GM12878 (cell line): ENCODE measurements at regions not wholly inside any gene's neighbourhood (a gene's known extent, or its start where the extent isn't known, plus 50 kb on each side); places are given as distances from the start of the nearest gene placed in this dataset.

Source experiments
- ATAC-seq: fragments of 200-7000 bp; cut with Tn5 transposase; 3 replicates; pipeline ENCODE4 v1.9.1; 2020; ENCODE audit warnings: mild to moderate bottlenecking, moderate library complexity
- BruUV-seq: library from RNA; stranded (reverse); fragments of 400-500 nt; replicated peaks from 2 replicates; lab custom pipeline; 2021; lab: Mats Ljungman, UMichigan
- CTCF ChIA-PET: fragments of 300-600 bp; sonication (Branson Sonifier 250); formaldehyde crosslinking; extraction: SDS; loops from one replicate; lab custom pipeline; 2021; ENCODE audit warnings: inconsistent platforms; lab: Yijun Ruan, JAX
- POLR2A ChIA-PET: fragments of 350-600 bp; formaldehyde crosslinking; extraction: SDS; loops from one replicate; lab custom pipeline; 2021; ENCODE audit warnings: inconsistent platforms; lab: Charles Lee
- RAD21 ChIA-PET: fragments of 300-600 bp; sonication (Branson Sonifier 250); formaldehyde crosslinking; loops from one replicate; lab custom pipeline; 2023; ENCODE audit warnings: antibody characterized with exemption; ENCODE audit not compliant: unreplicated experiment; lab: Charles Lee
- SMC1A ChIA-PET: fragments of 300-600 bp; sonication (Branson Sonifier 250); formaldehyde crosslinking; loops from one replicate; lab custom pipeline; 2023; ENCODE audit not compliant: unreplicated experiment, uncharacterized antibody; lab: Charles Lee
- DNase-seq: peaks from one replicate; pipeline ENCODE4 v3.0.0-alpha.2; 2011; ENCODE audit warnings: low read depth, low spot score
- FAIRE-seq: peaks from 3 replicates; lab custom pipeline; 2011; peaks lifted over from hg19 to GRCh38; lab: Jason Lieb, UNC
- H2AFZ ChIP-seq: 2 replicates; pipeline ENCODE4 v1.6.0; 2011; ENCODE audit warnings: low read depth, low read length, control low read depth; ENCODE audit not compliant: control insufficient read depth
- H3K27ac ChIP-seq: 2 replicates; pipeline ENCODE4 v1.5.1; 2011; ENCODE audit warnings: control low read depth; ENCODE audit not compliant: control insufficient read depth, insufficient read depth
- H3K27me3 ChIP-seq, 2 experiments: replicated peaks in 1 of 2; 2 replicates each; pipeline versions ENCODE4 v1.6.0 to v1.6.1; 2011; ENCODE audit warnings: low read length in 1 of 2; ENCODE audit not compliant: control insufficient read depth in 2 of 2, insufficient read depth in 2 of 2
- H3K36me3 ChIP-seq, 2 experiments: 2 replicates each; pipeline ENCODE4 v1.5.1; 2011; ENCODE audit warnings: low read length in 1 of 2; ENCODE audit not compliant: control insufficient read depth in 2 of 2, insufficient read depth in 2 of 2
- H3K4me1 ChIP-seq: 2 replicates; pipeline ENCODE4 v1.6.1; 2011; ENCODE audit warnings: mild to moderate bottlenecking, low read length, moderate library complexity, mixed read lengths; ENCODE audit not compliant: control insufficient read depth, insufficient read depth
- H3K4me2 ChIP-seq: 2 replicates; pipeline ENCODE4 v1.6.0; 2011; ENCODE audit warnings: control low read depth; ENCODE audit not compliant: control insufficient read depth, insufficient read depth
- H3K4me3 ChIP-seq: fragments of 200-600 bp; sonication (generic); 2 replicates; pipeline ENCODE4 v1.5.1; 2016
- H3K79me2 ChIP-seq: 2 replicates; pipeline ENCODE4 v1.6.0; 2011; ENCODE audit warnings: low read length; ENCODE audit not compliant: control insufficient read depth, insufficient read depth
- H3K9ac ChIP-seq: 2 replicates; pipeline ENCODE4 v1.8.0; 2011; ENCODE audit warnings: low read length, control low read depth, mixed read lengths; ENCODE audit not compliant: control insufficient read depth, insufficient read depth
- H3K9me3 ChIP-seq: replicated peaks from 3 replicates; pipeline ENCODE4 v1.5.1; 2011; ENCODE audit warnings: mild to moderate bottlenecking, low read length; ENCODE audit not compliant: control insufficient read depth, insufficient read depth
- H4K20me1 ChIP-seq: 2 replicates; pipeline ENCODE4 v1.6.0; 2011; ENCODE audit not compliant: control insufficient read depth, insufficient read depth
- BRCA1 ChIP-seq: IDR thresholded peaks from 2 replicates; pipeline ENCODE4 v1.6.1; 2011; ENCODE audit warnings: low read depth, low read length, improper control_type of control experiment
- ELK1 ChIP-seq: IDR thresholded peaks from 2 replicates; pipeline ENCODE4 v1.6.1; 2012; ENCODE audit warnings: low read depth, low read length, improper control_type of control experiment
- ETV6 ChIP-seq, 2 experiments: fragments of 450-650 bp in 1 of 2; IDR thresholded peaks in 1 of 2; conservative IDR thresholded peaks in 1 of 2; 2 replicates each; pipeline ENCODE4 v1.6.1; 2014; ENCODE audit warnings: antibody characterized with exemption in 1 of 2, borderline replicate concordance in 1 of 2, low read depth in 1 of 2, mild to moderate bottlenecking in 1 of 2, moderate library complexity in 1 of 2
- EZH2 ChIP-seq: IDR thresholded peaks from 2 replicates; pipeline ENCODE4 v1.6.1; 2012; ENCODE audit warnings: low read depth, mild to moderate bottlenecking, control low read depth, inconsistent platforms, low read length, borderline replicate concordance; ENCODE audit not compliant: control insufficient read depth
- NFXL1 ChIP-seq: fragments of 450-650 bp; IDR thresholded peaks from 2 replicates; pipeline ENCODE4 v1.6.1; 2017; ENCODE audit warnings: antibody characterized with exemption, mild to moderate bottlenecking, borderline replicate concordance
- POLR2AphosphoS2 ChIP-seq: IDR thresholded peaks from 2 replicates; pipeline ENCODE4 v1.6.1; 2011; ENCODE audit warnings: low read depth, mild to moderate bottlenecking, low read length, improper control_type of control experiment, moderate library complexity
- PRDM15 ChIP-seq: fragments of 450-650 bp; formaldehyde crosslinking; IDR thresholded peaks from 2 replicates; pipeline ENCODE4 v1.4.0; 2020; ENCODE audit warnings: mild to moderate bottlenecking, moderate library complexity
- RUNX3 ChIP-seq: IDR thresholded peaks from 2 replicates; pipeline ENCODE4 v1.6.1; 2012; ENCODE audit warnings: low read length, inconsistent platforms
- SMAD1 ChIP-seq: fragments of 450-650 bp; IDR thresholded peaks from 2 replicates; pipeline ENCODE4 v1.6.1; 2018; ENCODE audit warnings: mild to moderate bottlenecking, low read depth; ENCODE audit not compliant: partially characterized antibody
- SREBF2 ChIP-seq: IDR thresholded peaks from 2 replicates; pipeline ENCODE4 v1.6.1; 2012; ENCODE audit warnings: mild to moderate bottlenecking, low read length
- ZBED1 ChIP-seq: IDR thresholded peaks from 2 replicates; pipeline ENCODE4 v1.6.1; 2016; ENCODE audit warnings: borderline replicate concordance
- WGBS: methylation state at CpG from one replicate; pipeline ENCODE4 v1.1.6; 2016; ENCODE audit warnings: low lambda C conversion rate; ENCODE audit not compliant: insufficient replicate concordance, insufficient coverage; ENCODE audit errors: missing lambda C conversion rate; 5-methylcytosine and 5-hydroxymethylcytosine counted together
- in situ Hi-C: fragments of 300-500 bp; cut with MboI; formaldehyde crosslinking; loops from 9 replicates; pipeline ENCODE4 v1.14.3; 2018; ENCODE audit warnings: mixed read lengths
- intact Hi-C: fragments of 100-400 bp; cut with micrococcal nuclease; formaldehyde crosslinking; loops from one replicate; pipeline ENCODE4 v1.14.2; 2022; ENCODE audit not compliant: unreplicated experiment

- no peaks in the 10 kb centered on the region for H4K20me1 ChIP-seq
- H3K4me3 ChIP-seq = no peak overlapping the region
- ATAC-seq (no peak), FAIRE-seq (no peak), DNase-seq (no peak)
- in situ Hi-C loops = no loop called here
- no peak for TF ChIP-seq NFXL1
- no peak for TF ChIP-seq RUNX3
- TF ChIP-seq PRDM15 (CRISPR knock-in tag) = no peak
- TF ChIP-seq ELK1 = no peak
- TF ChIP-seq ZBED1 = no peak
- TF ChIP-seq SREBF2 = no peak
- TF ChIP-seq SMAD1 = no peak
- no peak for TF ChIP-seq POLR2AphosphoS2
- TF ChIP-seq ETV6 (conservative IDR thresholded peaks at IDR 0.05 in 1 of 2, IDR thresholded peaks at IDR 0.05 in 1 of 2; ENCODE audit: borderline replicate concordance in 1 of 2, low read depth in 1 of 2) = no peak
- no peak for TF ChIP-seq EZH2
- TF ChIP-seq BRCA1 = no peak
- no peaks in the 10 kb centered on the region for H3K9me3 ChIP-seq
- H3K36me3 ChIP-seq = no peaks in the 10 kb centered on the region
- 49% methylated on average over 8 of the region's 8 CpGs for WGBS
- H2AFZ ChIP-seq = no peak overlapping the region
- H3K9ac ChIP-seq = no peak overlapping the region
- no peak overlapping the region for H3K27ac ChIP-seq
- H3K79me2 ChIP-seq = no peaks in the 10 kb centered on the region
- BruUV-seq = no TSS peak
- CTCF ChIA-PET = no interaction called here
- intact Hi-C loops = no loop called here
- no peaks in the 10 kb centered on the region for H3K27me3 ChIP-seq
- no peaks in the 10 kb centered on the region for H3K4me1 ChIP-seq
- H3K4me2 ChIP-seq = no peak overlapping the region
- SMC1A ChIA-PET = interaction anchor here (1.0 kb wide), 1 partner anchor 10 kb away, joined by 4 read pairs; no protein-coding TSS in a partner anchor
- RAD21 ChIA-PET = no interaction called here
- POLR2A ChIA-PET = no interaction called here
These were observed 318.8 kb upstream of the NOCT start for GRCh38 chr4:138696771-138697170.
